Liver (tissue), 3 donors: ENCODE measurements at regions not wholly inside any gene's neighbourhood (a gene's known extent, or its start where the extent isn't known, plus 50 kb on each side); places are given as distances from the start of the nearest gene placed in this dataset.

ENCODE experiments used
- CTCF ChIP-seq: fragments of 150-350 bp; IDR thresholded peaks from 2 replicates; pipeline ENCODE4 v1.5.1; 2017; ENCODE audit warnings: improper control_type of control experiment, low read depth, low read length; ENCODE audit not compliant: missing input control
- FOXA1 ChIP-seq: IDR thresholded peaks from 2 replicates; pipeline ENCODE4 v1.6.1; 2016; ENCODE audit warnings: antibody characterized with exemption
- JUND ChIP-seq, 2 donors: IDR thresholded peaks; 2 replicates each; pipeline ENCODE4 v1.6.1; 2016; ENCODE audit warnings: antibody characterized with exemption in 2 of 2
- MAX ChIP-seq: IDR thresholded peaks from 2 replicates; pipeline ENCODE4 v1.6.1; 2016; ENCODE audit warnings: antibody characterized with exemption
- REST ChIP-seq: IDR thresholded peaks from 2 replicates; pipeline ENCODE4 v1.6.1; 2016; ENCODE audit warnings: antibody characterized with exemption, mild to moderate bottlenecking
- TAF1 ChIP-seq: conservative IDR thresholded peaks from 2 replicates; pipeline ENCODE4 v1.6.1; 2016; ENCODE audit warnings: antibody characterized with exemption, mild to moderate bottlenecking
- YY1 ChIP-seq: IDR thresholded peaks from 2 replicates; pipeline ENCODE4 v1.6.1; 2016; ENCODE audit warnings: antibody characterized with exemption, mild to moderate bottlenecking
- donor health status: healthy.
- donor health status: healthy.

GRCh38 chr6:138001750-138002349, 105.4 kb downstream of the PERP start:
- TF ChIP-seq REST (no peak), TAF1 (no peak), CTCF (peak; percentile 87), MAX (no peak), JUND (IDR thresholded peaks at IDR 0.05) (no peak), YY1 (no peak), FOXA1 (no peak)
